ENCODE measurements at regions not wholly inside any gene's neighbourhood (a gene's known extent, or its start where the extent isn't known, plus 50 kb on each side); places are given as distances from the start of the nearest gene placed in this dataset.

- DNase-seq, result no peak
These were observed 93.6 kb upstream of the AGBL1 start for GRCh38 chr15:85986116-85986515.

GRCh38 chr15:85986741-85987140, 92.9 kb upstream of the AGBL1 start:
- no peak for DNase-seq

- no peak for DNase-seq
These were observed 90.9 kb upstream of the AGBL1 start for GRCh38 chr15:85988741-85989140.

- DNase-seq, result no peak
These were observed 87.4 kb upstream of the AGBL1 start for GRCh38 chr15:85992224-85992623.

GRCh38 chr15:85993116-85993515, 86.6 kb upstream of the AGBL1 start:
- no peak for DNase-seq

GRCh38 chr15:85997618-85998017, 82.1 kb upstream of the AGBL1 start:
- DNase-seq, result no peak

- DNase-seq, result no peak
These were observed 80.0 kb upstream of the AGBL1 start for GRCh38 chr15:85999658-86000057.

GRCh38 chr15:86001200-86001599, 78.5 kb upstream of the AGBL1 start:
- DNase-seq, result peak; percentile 1

GRCh38 chr15:86002444-86002843, 77.2 kb upstream of the AGBL1 start:
- no peak for DNase-seq

GRCh38 chr15:86004061-86004460, 75.6 kb upstream of the AGBL1 start:
- DNase-seq, result no peak

GRCh38 chr15:86006546-86006945, 73.1 kb upstream of the AGBL1 start:
- DNase-seq, result no peak

GRCh38 chr15:86009727-86010126, 69.9 kb upstream of the AGBL1 start:
- no peak for DNase-seq

- DNase-seq, result no peak
These were observed 69.3 kb upstream of the AGBL1 start for GRCh38 chr15:86010398-86010797.

- DNase-seq, result no peak
These were observed 68.8 kb upstream of the AGBL1 start for GRCh38 chr15:86010891-86011290.

GRCh38 chr15:86014016-86014415, 65.7 kb upstream of the AGBL1 start:
- no peak for DNase-seq

- peak; percentile 2 for DNase-seq
These were observed 62.9 kb upstream of the AGBL1 start for GRCh38 chr15:86016750-86017149.

- DNase-seq, result no peak
These were observed 61.0 kb upstream of the AGBL1 start for GRCh38 chr15:86018679-86019078.

GRCh38 chr15:86021281-86022264, 58.1 kb upstream of the AGBL1 start:
- no peak for DNase-seq

- DNase-seq, result no peak
These were observed 50.7 kb upstream of the AGBL1 start for GRCh38 chr15:86028961-86029360.
